ENCODE measurements at regions not wholly inside any gene's neighbourhood (a gene's known extent, or its start where the extent isn't known, plus 50 kb on each side); places are given as distances from the start of the nearest gene placed in this dataset.

- H3K79me2 ChIP-seq (ENCODE audit: control insufficient read depth, insufficient read depth, low read length), result no peaks in the 10 kb centered on the region
- H3K4me2 ChIP-seq (ENCODE audit: insufficient read depth, low read length), result no peak overlapping the region
- TF ChIP-seq GATA2 (IDR thresholded peaks at IDR 0.05; ENCODE audit: insufficient read depth, insufficient read length, low read depth, low read length) (no peak), EZH2 (IDR thresholded peaks at IDR 0.05; ENCODE audit: borderline replicate concordance, low read depth, low read length, severe bottlenecking) (no peak), POLR2AphosphoS5 (IDR thresholded peaks at IDR 0.05; ENCODE audit: insufficient read depth, low read depth, low read length) (no peak), POLR2A (IDR thresholded peaks at IDR 0.05; ENCODE audit: low read depth, low read length) (no peak), MAX (IDR thresholded peaks at IDR 0.05; ENCODE audit: insufficient read depth, insufficient read length) (no peak), FOS (IDR thresholded peaks at IDR 0.05; ENCODE audit: borderline replicate concordance, insufficient read depth, low read length) (no peak), JUN (IDR thresholded peaks at IDR 0.05; ENCODE audit: borderline replicate concordance, insufficient read depth, insufficient read length, low read depth) (no peak), MYC (IDR thresholded peaks at IDR 0.05; ENCODE audit: low read depth, low read length) (no peak)
- TF ChIP-seq, protein P1, sequence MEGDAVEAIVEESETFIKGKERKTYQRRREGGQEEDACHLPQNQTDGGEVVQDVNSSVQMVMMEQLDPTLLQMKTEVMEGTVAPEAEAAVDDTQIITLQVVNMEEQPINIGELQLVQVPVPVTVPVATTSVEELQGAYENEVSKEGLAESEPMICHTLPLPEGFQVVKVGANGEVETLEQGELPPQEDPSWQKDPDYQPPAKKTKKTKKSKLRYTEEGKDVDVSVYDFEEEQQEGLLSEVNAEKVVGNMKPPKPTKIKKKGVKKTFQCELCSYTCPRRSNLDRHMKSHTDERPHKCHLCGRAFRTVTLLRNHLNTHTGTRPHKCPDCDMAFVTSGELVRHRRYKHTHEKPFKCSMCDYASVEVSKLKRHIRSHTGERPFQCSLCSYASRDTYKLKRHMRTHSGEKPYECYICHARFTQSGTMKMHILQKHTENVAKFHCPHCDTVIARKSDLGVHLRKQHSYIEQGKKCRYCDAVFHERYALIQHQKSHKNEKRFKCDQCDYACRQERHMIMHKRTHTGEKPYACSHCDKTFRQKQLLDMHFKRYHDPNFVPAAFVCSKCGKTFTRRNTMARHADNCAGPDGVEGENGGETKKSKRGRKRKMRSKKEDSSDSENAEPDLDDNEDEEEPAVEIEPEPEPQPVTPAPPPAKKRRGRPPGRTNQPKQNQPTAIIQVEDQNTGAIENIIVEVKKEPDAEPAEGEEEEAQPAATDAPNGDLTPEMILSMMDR (IDR thresholded peaks at IDR 0.05; ENCODE audit: extremely low read depth in 1 of 2, insufficient read depth in 1 of 2, low read depth in 1 of 2, low read length in 2 of 2), result no peak
- H3K27ac ChIP-seq (ENCODE audit: insufficient read depth, low read depth, low read length), result no peak overlapping the region
- H3K36me3 ChIP-seq (ENCODE audit: control insufficient read depth in 2 of 2, extremely low read depth in 1 of 2, insufficient read depth in 2 of 2, low read length in 2 of 2), result no peaks in the 10 kb centered on the region
- no peak overlapping the region for H3K9ac ChIP-seq (replicated peaks; ENCODE audit: extremely low read depth, insufficient read depth, low read length)
- DNase-seq (ENCODE audit: low read depth, low spot score) (no peak), FAIRE-seq (no peak)
- H2AFZ ChIP-seq (ENCODE audit: low read depth, low read length), result no peak overlapping the region
- ChIA-PET CTCF (no interaction called here), POLR2A (no interaction called here)
- no peaks in the 10 kb centered on the region for H3K9me3 ChIP-seq (replicated peaks; ENCODE audit: control insufficient read depth, insufficient read depth, low read length)
- no peaks in the 10 kb centered on the region for H4K20me1 ChIP-seq (replicated peaks; ENCODE audit: control insufficient read depth, extremely low read depth, insufficient read depth, low read length)
- H3K9me1 ChIP-seq (replicated peaks; ENCODE audit: control insufficient read depth, extremely low read depth, insufficient read depth, low read length), result no peaks in the 10 kb centered on the region
- intact Hi-C loops (cut with micrococcal nuclease) (no loop called here), dilution Hi-C loops (cut with MboI; ENCODE audit: extremely low pct_ligation_motif_present, low sequenced_read_pairs) (no loop called here)
- H3K4me3 ChIP-seq (replicated peaks in 1 of 3; ENCODE audit: insufficient read depth in 1 of 3, low read depth in 1 of 3, low read length in 3 of 3), result no peak overlapping the region
- no TSS peak for BruUV-seq (replicated peaks)
- H3K27me3 ChIP-seq (ENCODE audit: control insufficient read depth in 2 of 2, insufficient read depth in 2 of 2, low read length in 2 of 2), result no peaks in the 10 kb centered on the region
- no peaks in the 10 kb centered on the region for H3K4me1 ChIP-seq (ENCODE audit: control insufficient read depth, extremely low read depth, insufficient read depth, low read length)
Observed at GRCh38 chrX:82528525-82528924, 979.6 kb upstream of the POU3F4 start.

All from endothelial cell of umbilical vein (primary cell).